SK-N-SH (cell line): ENCODE measurements at regions not wholly inside any gene's neighbourhood (a gene's known extent, or its start where the extent isn't known, plus 50 kb on each side); places are given as distances from the start of the nearest gene placed in this dataset.

Experiments
- CTCF ChIA-PET: fragments of 300-600, 350-600 bp; formaldehyde crosslinking; extraction: SDS; loops from one replicate; lab custom pipeline; 2021; lab: Yijun Ruan, JAX
- POLR2A ChIA-PET: fragments of 350-600 bp; sonication (Branson Sonifier 250); formaldehyde crosslinking; extraction: SDS; loops from one replicate; lab custom pipeline; 2020; ENCODE audit warnings: antibody characterized with exemption, inconsistent platforms; lab: Yijun Ruan, JAX
- DNase-seq: peaks from one replicate; pipeline ENCODE4 v3.0.0; 2012
- H2AFZ ChIP-seq: fragments of 200-600 bp; sonication (generic); 2 replicates; pipeline ENCODE4 v1.8.1; 2016; ENCODE audit warnings: antibody characterized with exemption, mild to moderate bottlenecking, low read depth
- H3F3A ChIP-seq: fragments of 200-600 bp; sonication (generic); replicated peaks from 2 replicates; pipeline ENCODE3; 2016; ENCODE audit warnings: antibody characterized with exemption, mild to moderate bottlenecking; ENCODE audit not compliant: insufficient read depth
- H3K27ac ChIP-seq, 2 experiments: fragments of 200-500 bp in 1 of 2; fragments of 200-600 bp in 1 of 2; sonication (Bioruptor generic) in 1 of 2; sonication (generic), shearing (Covaris generic) in 1 of 2; 2 replicates each; pipeline versions ENCODE4 v1.5.1 to v1.6.1; 2014 to 2016; ENCODE audit warnings: low read depth in 2 of 2, inconsistent platforms in 1 of 2, low read length in 1 of 2, mild to moderate bottlenecking in 1 of 2, mixed read lengths in 1 of 2
- H3K27me3 ChIP-seq: fragments of 200-600 bp; sonication (generic), shearing (Covaris generic); 2 replicates; pipeline ENCODE4 v1.6.1; 2016; ENCODE audit warnings: mixed run types; ENCODE audit not compliant: insufficient read depth
- H3K36me3 ChIP-seq, 2 experiments: fragments of 200-500 bp in 1 of 2; fragments of 200-600 bp in 1 of 2; sonication (Bioruptor generic) in 1 of 2; sonication (generic) in 1 of 2; replicated peaks in 1 of 2; 2 replicates each; pipeline versions ENCODE3 to v1.5.1; 2014 to 2016; ENCODE audit warnings: low read length in 1 of 2, mild to moderate bottlenecking in 1 of 2; ENCODE audit not compliant: insufficient read depth in 2 of 2, control insufficient read depth in 1 of 2
- H3K4me1 ChIP-seq, 2 experiments: fragments of 200-500 bp in 1 of 2; fragments of 200-600 bp in 1 of 2; sonication (Bioruptor generic) in 1 of 2; sonication (generic), shearing (Covaris generic) in 1 of 2; 2 replicates each; pipeline versions ENCODE4 v1.5.1 to v1.6.1; 2014 to 2016; ENCODE audit warnings: low read depth in 1 of 2, low read length in 1 of 2, mixed run types in 1 of 2; ENCODE audit not compliant: insufficient read depth in 2 of 2, control insufficient read depth in 1 of 2
- H3K4me2 ChIP-seq: fragments of 200-600 bp; sonication (generic), shearing (Covaris generic); 2 replicates; pipeline ENCODE4 v1.6.1; 2017; ENCODE audit warnings: mixed run types
- H3K4me3 ChIP-seq, 2 experiments: fragments of 200-500 bp in 1 of 2; fragments of 200-600 bp in 1 of 2; sonication (Bioruptor generic) in 1 of 2; sonication (generic), shearing (Covaris generic) in 1 of 2; 2 replicates each; pipeline versions ENCODE4 v1.5.1 to v1.8.1; 2014 to 2016; ENCODE audit warnings: low read depth in 2 of 2, inconsistent platforms in 1 of 2, low read length in 1 of 2, mild to moderate bottlenecking in 1 of 2, mixed read lengths in 1 of 2, moderate library complexity in 1 of 2
- H3K79me2 ChIP-seq: fragments of 200-600 bp; sonication (generic); 2 replicates; pipeline ENCODE4 v1.8.1; 2017; ENCODE audit warnings: mild to moderate bottlenecking; ENCODE audit not compliant: insufficient read depth
- H3K9ac ChIP-seq: fragments of 200-600 bp; sonication (generic); 2 replicates; pipeline ENCODE4 v1.6.1; 2017; ENCODE audit warnings: mixed run types
- H3K9me2 ChIP-seq: fragments of 200-600 bp; sonication (generic); 2 replicates; pipeline ENCODE4 v1.6.1; 2017; ENCODE audit warnings: mixed run types
- H3K9me3 ChIP-seq: fragments of 200-600 bp; sonication (generic); 2 replicates; pipeline ENCODE4 v1.6.1; 2017; ENCODE audit warnings: mixed run types, mild to moderate bottlenecking, moderate library complexity
- H4K20me1 ChIP-seq: fragments of 200-600 bp; sonication (generic); 2 replicates; pipeline ENCODE4 v1.6.1; 2017; ENCODE audit warnings: mild to moderate bottlenecking, mixed run types; ENCODE audit not compliant: insufficient read depth
- CTCF ChIP-seq: fragments of 200-600 bp; sonication (generic); IDR thresholded peaks from 2 replicates; pipeline ENCODE4 v1.6.1; 2017; ENCODE audit warnings: antibody characterized with exemption, mild to moderate bottlenecking, moderate library complexity
- EZH2phosphoT487 ChIP-seq: fragments of 200-600 bp; sonication (generic); IDR thresholded peaks from 2 replicates; pipeline ENCODE4 v1.6.1; 2017; ENCODE audit warnings: low read depth, mixed run types, mild to moderate bottlenecking, antibody characterized with exemption, moderate library complexity, borderline replicate concordance
- FOSL2 ChIP-seq: IDR thresholded peaks from 2 replicates; pipeline ENCODE4 v1.4.0; 2012; ENCODE audit warnings: low read depth, mild to moderate bottlenecking, moderate library complexity, borderline replicate concordance
- GABPA ChIP-seq: IDR thresholded peaks from 2 replicates; pipeline ENCODE4 v1.4.0; 2012; ENCODE audit warnings: low read depth, mild to moderate bottlenecking
- IRF3 ChIP-seq: fragments of 150-350 bp; IDR thresholded peaks from 2 replicates; pipeline ENCODE4 v1.6.1; 2016; ENCODE audit warnings: mild to moderate bottlenecking, low read depth, low read length
- JUND ChIP-seq: IDR thresholded peaks from 2 replicates; pipeline ENCODE4 v1.4.0; 2012
- MAX ChIP-seq: IDR thresholded peaks from 2 replicates; pipeline ENCODE4 v1.4.0; 2012; ENCODE audit warnings: low read depth
- MEF2A ChIP-seq: IDR thresholded peaks from 2 replicates; pipeline ENCODE4 v1.4.0; 2012; ENCODE audit warnings: low read depth, borderline replicate concordance
- NRF1 ChIP-seq: IDR thresholded peaks from 2 replicates; pipeline ENCODE4 v1.6.1; 2012; ENCODE audit warnings: low read depth, mild to moderate bottlenecking, low read length
- PBX3 ChIP-seq: IDR thresholded peaks from 2 replicates; pipeline ENCODE4; 2012
- POLR2AphosphoS5 ChIP-seq: IDR thresholded peaks from 2 replicates; pipeline ENCODE4 v1.6.1; 2012; ENCODE audit warnings: low read depth, low read length
- RAD21 ChIP-seq: IDR thresholded peaks from 2 replicates; pipeline ENCODE4 v1.6.1; 2012; ENCODE audit warnings: mild to moderate bottlenecking, low read length
- SIN3A ChIP-seq: IDR thresholded peaks from 2 replicates; pipeline ENCODE4 v1.6.1; 2012; ENCODE audit warnings: low read depth, mild to moderate bottlenecking, low read length, moderate library complexity, borderline replicate concordance
- SMC3 ChIP-seq: IDR thresholded peaks from 2 replicates; pipeline ENCODE4 v1.6.1; 2012; ENCODE audit warnings: low read depth, low read length, improper control_type of control experiment
- TAF1 ChIP-seq: IDR thresholded peaks from 2 replicates; pipeline ENCODE4 v1.6.1; 2012; ENCODE audit warnings: low read depth, mild to moderate bottlenecking, low read length, moderate library complexity, borderline replicate concordance
- TCF12 ChIP-seq: IDR thresholded peaks from 2 replicates; pipeline ENCODE4 v1.4.0; 2012
- TEAD4 ChIP-seq: IDR thresholded peaks from 2 replicates; pipeline ENCODE4 v1.4.0; 2012; ENCODE audit warnings: mild to moderate bottlenecking, borderline replicate concordance; ENCODE audit not compliant: insufficient read depth
- USF2 ChIP-seq: fragments of 150-350 bp; IDR thresholded peaks from 2 replicates; pipeline ENCODE4 v1.6.1; 2017; ENCODE audit warnings: antibody characterized with exemption, low read length, low read depth, borderline replicate concordance
- WGBS: methylation state at CpG from one replicate; pipeline ENCODE4 v1.1.6; 2017; ENCODE audit warnings: low lambda C conversion rate; 5-methylcytosine and 5-hydroxymethylcytosine counted together

- H3K9me2 ChIP-seq = no peaks in the 10 kb centered on the region
- CTCF ChIA-PET = interaction anchor here (1.3 kb wide), 1 partner anchor 23 kb away, joined by 3 read pairs; no protein-coding TSS in a partner anchor
- no peak overlapping the region for H2AFZ ChIP-seq
Observed at GRCh38 chr3:110181226-110181625, 843.9 kb upstream of the DPPA4 start.

More at GRCh38 chr3:110181226-110181625, 843.9 kb upstream of the DPPA4 start:
- Histone ChIP-seq H3K36me3 (no peaks in the 10 kb centered on the region), H3K27me3 (no peaks in the 10 kb centered on the region), H3K4me1 (no peaks in the 10 kb centered on the region; a peak in 1 of 4 replicates), H3F3A (no peaks in the 10 kb centered on the region), H3K9me3 (no peaks in the 10 kb centered on the region), H4K20me1 (no peaks in the 10 kb centered on the region), H3K27ac (no peak overlapping the region), H3K4me3 (no peak overlapping the region), H3K9ac (no peak overlapping the region), H3K4me2 (no peak overlapping the region), H3K79me2 (no peaks in the 10 kb centered on the region; the same call in 1 of the 2 replicates)
- 95% methylated on average over 3 of the region's 3 CpGs for WGBS
- no peak for DNase-seq
- POLR2A ChIA-PET = no interaction called here
- TF ChIP-seq FOSL2 (no peak), CTCF (no peak), PBX3 (no peak), JUND (no peak), MEF2A (no peak), SIN3A (no peak), POLR2AphosphoS5 (no peak), TCF12 (no peak), NRF1 (no peak), EZH2phosphoT487 (no peak), SMC3 (no peak), USF2 (no peak), RAD21 (no peak), MAX (no peak), TEAD4 (no peak), GABPA (no peak), TAF1 (no peak), IRF3 (no peak)
